LNCaP clone FGC (cell line): ENCODE measurements at regions not wholly inside any gene's neighbourhood (a gene's known extent, or its start where the extent isn't known, plus 50 kb on each side); places are given as distances from the start of the nearest gene placed in this dataset.

Source experiments
- DNase-seq: peaks from one replicate; pipeline ENCODE4 v3.0.0-alpha.2; 2011; ENCODE audit warnings: low read depth
- H3K4me3 ChIP-seq: 2 replicates; pipeline ENCODE4 v1.5.1; 2011; ENCODE audit warnings: mild to moderate bottlenecking, low read depth, low read length, control low read depth
- TF ChIP-seq, protein P1 (sequence below): IDR thresholded peaks from 2 replicates; pipeline ENCODE4 v1.5.1; 2012; ENCODE audit warnings: mild to moderate bottlenecking; ENCODE audit not compliant: control insufficient read depth, insufficient read depth; ENCODE audit errors: extremely low read depth

DNA sequence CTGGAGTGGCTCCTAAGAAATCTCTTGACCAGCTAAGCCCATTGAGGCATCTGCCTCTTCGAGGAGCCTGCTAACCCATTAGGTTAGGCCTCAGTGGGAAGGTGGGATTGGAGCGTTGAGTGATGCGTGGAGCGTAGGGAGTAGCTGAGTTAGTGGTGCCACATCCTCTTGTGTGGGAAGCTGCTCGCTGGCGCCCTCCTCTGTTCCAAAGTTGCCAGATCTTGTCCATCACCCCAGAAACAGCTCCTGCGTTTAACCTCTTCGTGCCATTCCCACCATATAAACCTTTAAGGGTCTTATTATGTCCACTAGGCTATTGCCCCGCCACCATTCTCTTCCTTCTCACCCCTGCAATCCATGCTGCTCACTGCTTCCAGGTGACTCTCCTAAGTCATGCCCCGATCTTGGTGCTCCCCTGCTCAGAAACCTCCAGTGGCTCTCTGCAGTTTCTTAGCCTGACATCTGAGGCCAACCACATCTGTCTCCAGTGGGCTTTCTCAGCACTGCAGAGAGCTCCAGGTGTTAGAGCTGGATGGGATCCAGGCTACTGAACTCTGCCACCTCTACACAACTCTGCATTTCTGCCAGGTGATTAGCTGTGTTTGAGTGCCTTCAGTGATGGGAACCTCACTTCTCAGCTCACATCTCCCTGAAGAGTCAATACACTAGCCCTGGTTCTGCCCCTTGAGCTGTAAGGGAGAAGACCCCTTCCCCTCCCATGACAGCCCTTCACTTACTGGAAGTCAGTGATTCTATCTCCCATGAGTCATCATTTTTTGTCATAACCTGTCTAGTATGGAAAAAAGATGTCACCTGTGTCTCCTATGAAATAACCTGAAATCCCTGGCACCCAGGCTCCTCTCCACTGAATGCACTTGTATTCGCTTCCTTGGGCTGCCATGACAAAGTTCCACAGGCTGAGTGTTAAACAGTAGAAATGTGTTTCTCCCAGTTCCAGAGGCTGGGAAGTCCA, 65.0 kb upstream of the FGFR2 start:
- TF ChIP-seq, protein P1, sequence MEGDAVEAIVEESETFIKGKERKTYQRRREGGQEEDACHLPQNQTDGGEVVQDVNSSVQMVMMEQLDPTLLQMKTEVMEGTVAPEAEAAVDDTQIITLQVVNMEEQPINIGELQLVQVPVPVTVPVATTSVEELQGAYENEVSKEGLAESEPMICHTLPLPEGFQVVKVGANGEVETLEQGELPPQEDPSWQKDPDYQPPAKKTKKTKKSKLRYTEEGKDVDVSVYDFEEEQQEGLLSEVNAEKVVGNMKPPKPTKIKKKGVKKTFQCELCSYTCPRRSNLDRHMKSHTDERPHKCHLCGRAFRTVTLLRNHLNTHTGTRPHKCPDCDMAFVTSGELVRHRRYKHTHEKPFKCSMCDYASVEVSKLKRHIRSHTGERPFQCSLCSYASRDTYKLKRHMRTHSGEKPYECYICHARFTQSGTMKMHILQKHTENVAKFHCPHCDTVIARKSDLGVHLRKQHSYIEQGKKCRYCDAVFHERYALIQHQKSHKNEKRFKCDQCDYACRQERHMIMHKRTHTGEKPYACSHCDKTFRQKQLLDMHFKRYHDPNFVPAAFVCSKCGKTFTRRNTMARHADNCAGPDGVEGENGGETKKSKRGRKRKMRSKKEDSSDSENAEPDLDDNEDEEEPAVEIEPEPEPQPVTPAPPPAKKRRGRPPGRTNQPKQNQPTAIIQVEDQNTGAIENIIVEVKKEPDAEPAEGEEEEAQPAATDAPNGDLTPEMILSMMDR = peak; percentile 40
- no peak for DNase-seq
- no peak overlapping the region for H3K4me3 ChIP-seq

DNA sequence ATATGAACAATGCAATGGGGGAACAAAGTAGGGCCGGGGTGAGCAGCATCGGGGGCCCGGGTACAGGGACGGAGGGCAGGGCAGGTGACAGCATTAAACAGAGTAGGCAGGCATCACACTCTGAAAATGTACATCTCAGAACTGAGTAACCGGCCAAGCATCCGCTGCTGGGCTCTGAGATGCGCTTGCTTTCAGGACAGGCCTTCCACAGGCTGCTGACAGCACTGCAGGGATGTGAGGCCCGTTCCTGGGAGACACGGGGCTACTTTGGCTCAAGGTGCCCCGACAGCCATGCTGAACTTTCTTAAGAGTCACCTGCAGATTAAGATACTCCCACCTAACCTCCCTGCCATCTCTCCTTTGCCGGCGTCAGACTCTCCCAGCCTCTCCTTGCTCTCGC, 64.3 kb upstream of the FGFR2 start:
- H3K4me3 ChIP-seq = no peak overlapping the region
- DNase-seq = no peak
- TF ChIP-seq, protein P1 = no peak

DNA sequence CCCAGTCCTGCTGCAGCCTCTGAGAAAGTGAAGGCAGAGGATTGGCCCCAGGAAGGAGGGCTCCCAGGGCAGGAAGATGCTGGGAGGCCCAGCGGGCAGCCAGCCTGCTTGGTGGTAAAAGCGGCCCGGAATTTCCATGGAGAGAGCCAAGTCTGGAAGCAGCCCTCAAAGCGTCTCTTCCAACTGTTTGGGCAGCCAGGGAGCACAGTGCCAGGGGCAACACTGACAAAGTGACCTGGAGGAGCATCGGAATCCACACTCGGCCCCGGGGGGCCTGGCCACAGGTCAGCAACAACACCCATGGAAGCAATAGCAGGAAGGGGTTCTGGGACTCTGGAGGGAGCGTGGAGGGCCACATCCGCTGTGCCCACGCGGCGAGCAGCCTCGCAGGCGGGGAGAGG, 63.2 kb upstream of the FGFR2 start:
- DNase-seq = no peak
- TF ChIP-seq, protein P1 = no peak
- H3K4me3 ChIP-seq = no peak overlapping the region

DNA sequence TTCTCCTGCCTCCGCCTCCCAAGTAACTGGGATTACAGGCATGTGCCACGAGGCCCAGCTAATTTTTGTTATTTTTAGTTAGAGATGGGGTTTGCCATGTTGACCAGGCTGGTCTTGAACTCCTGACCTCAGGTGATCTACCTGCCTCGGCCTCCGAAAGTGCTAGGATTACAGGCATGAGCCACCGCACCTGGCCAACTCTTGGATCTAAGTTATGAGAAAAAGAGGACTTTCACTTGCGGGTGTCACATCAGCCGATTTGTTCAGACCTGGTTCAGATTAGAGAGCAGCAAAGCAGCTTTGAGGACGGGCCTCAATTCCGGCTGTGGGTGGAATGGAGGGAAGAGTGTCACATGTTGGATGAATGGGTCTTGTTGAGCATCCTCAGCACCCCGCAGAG, 61.0 kb upstream of the FGFR2 start:
- TF ChIP-seq, protein P1 = no peak
- no peak overlapping the region for H3K4me3 ChIP-seq

DNA sequence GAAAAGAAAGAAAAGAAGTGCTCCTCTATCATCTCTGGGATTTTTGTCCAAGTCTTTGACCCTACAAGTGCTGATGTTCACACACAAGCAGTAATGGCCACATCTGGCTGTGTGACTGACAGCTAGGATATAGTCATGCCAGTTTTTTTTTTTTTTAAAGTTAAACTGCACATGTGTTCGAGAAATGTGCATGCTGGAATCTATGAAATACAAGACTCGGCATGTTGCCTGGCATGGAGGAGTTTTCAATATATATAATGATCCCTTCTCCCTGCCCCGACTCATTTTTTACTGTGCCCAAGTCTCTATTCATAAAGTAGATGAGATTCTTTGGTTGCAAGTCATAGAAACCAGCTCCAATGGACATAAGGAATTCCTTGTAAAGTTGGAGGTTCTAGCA, 60.4 kb upstream of the FGFR2 start:
- no peak for DNase-seq
- TF ChIP-seq, protein P1 = no peak
- no peak overlapping the region for H3K4me3 ChIP-seq

More for the DNA sequence above, 61.0 kb upstream of the FGFR2 start:
- DNase-seq = no peak

DNA sequence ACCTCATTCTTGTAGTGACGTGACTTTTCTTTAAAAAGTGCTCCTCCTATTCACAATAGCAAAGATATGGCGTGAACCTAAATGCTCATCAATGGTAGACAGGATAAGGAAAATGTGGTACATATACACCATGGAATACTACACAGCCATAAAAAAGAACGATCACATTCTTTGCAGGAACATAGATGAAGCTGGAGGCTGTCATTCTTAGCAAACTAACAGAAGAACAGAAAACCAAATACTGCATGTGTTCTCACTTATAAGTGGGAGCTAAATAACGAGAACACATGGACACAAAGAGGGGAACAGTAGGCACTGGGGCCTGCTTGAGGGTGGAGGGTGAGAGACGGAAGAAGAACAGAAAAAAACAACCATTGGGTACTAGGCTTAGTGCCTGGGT, 59.9 kb upstream of the FGFR2 start:
- no peak for DNase-seq
- H3K4me3 ChIP-seq = no peak overlapping the region
- TF ChIP-seq, protein P1 = no peak
